ENCODE measurements at regions not wholly inside any gene's neighbourhood (a gene's known extent, or its start where the extent isn't known, plus 50 kb on each side); places are given as distances from the start of the nearest gene placed in this dataset.

- no peak for TF ChIP-seq POLR2A (IDR thresholded peaks at IDR 0.05; ENCODE audit: low read depth, low read length)
- no peak for TF ChIP-seq REST (IDR thresholded peaks at IDR 0.05; ENCODE audit: low read depth, low read length)
- TF ChIP-seq BMI1 (IDR thresholded peaks at IDR 0.05; ENCODE audit: borderline replicate concordance) = no peak
Observed at GRCh38 chr12:126384026-126384564, 1318.9 kb downstream of the AACS start (continued).

GRCh38 chr12:126385785-126386184 lies 1320.5 kb downstream of the AACS start:
- Histone ChIP-seq H3K27ac (ENCODE audit: control insufficient read depth, insufficient read depth) (no peak overlapping the region), H3K27me3 (replicated peaks in 1 of 2; ENCODE audit: control insufficient read depth in 2 of 2, insufficient read depth in 2 of 2, low read length in 1 of 2) (no peaks in the 10 kb centered on the region), H3K79me2 (ENCODE audit: control insufficient read depth, insufficient read depth, low read length) (no peaks in the 10 kb centered on the region), H2AFZ (ENCODE audit: control insufficient read depth, low read depth, low read length) (no peak overlapping the region), H3K36me3 (ENCODE audit: control insufficient read depth in 2 of 2, insufficient read depth in 2 of 2, low read length in 1 of 2) (no peaks in the 10 kb centered on the region), H3K4me3 (no peak overlapping the region), H3K9ac (ENCODE audit: control insufficient read depth, insufficient read depth, low read length) (no peak overlapping the region), H3K4me1 (ENCODE audit: control insufficient read depth, insufficient read depth, low read length) (no peaks in the 10 kb centered on the region), H4K20me1 (ENCODE audit: control insufficient read depth, insufficient read depth) (no peaks in the 10 kb centered on the region), H3K4me2 (ENCODE audit: control insufficient read depth, insufficient read depth) (no peak overlapping the region), H3K9me3 (replicated peaks; ENCODE audit: control insufficient read depth, insufficient read depth, low read length) (no peaks in the 10 kb centered on the region; the same call in 2 of the 3 replicates)
- WGBS (ENCODE audit: insufficient coverage, insufficient replicate concordance, low lambda C conversion rate, missing lambda C conversion rate) = 4% methylated on average over 4 of the region's 4 CpGs
- no peak for DNase-seq (ENCODE audit: low read depth, low spot score)
- FAIRE-seq = no peak
- SMC1A ChIA-PET (ENCODE audit: uncharacterized antibody, unreplicated experiment) = no interaction called here
- RAD21 ChIA-PET (ENCODE audit: unreplicated experiment) = no interaction called here
- POLR2A ChIA-PET = no interaction called here
- CTCF ChIA-PET = no interaction called here
- no peak for ATAC-seq
- in situ Hi-C loops (cut with MboI) = no loop called here
- no TSS peak for BruUV-seq (replicated peaks)
- intact Hi-C loops (cut with micrococcal nuclease; ENCODE audit: unreplicated experiment) = no loop called here
- TF ChIP-seq FOXK2 (IDR thresholded peaks at IDR 0.05) (no peak), GATAD2B (conservative IDR thresholded peaks at IDR 0.05; ENCODE audit: low read depth) (no peak), ESRRA (IDR thresholded peaks at IDR 0.05; ENCODE audit: low read length) (no peak), USF1 (IDR thresholded peaks at IDR 0.05; ENCODE audit: borderline replicate concordance, extremely low read length, insufficient read depth, low read depth, low read length) (no peak), IKZF2 (IDR thresholded peaks at IDR 0.05) (no peak)
- TF ChIP-seq, protein P1, sequence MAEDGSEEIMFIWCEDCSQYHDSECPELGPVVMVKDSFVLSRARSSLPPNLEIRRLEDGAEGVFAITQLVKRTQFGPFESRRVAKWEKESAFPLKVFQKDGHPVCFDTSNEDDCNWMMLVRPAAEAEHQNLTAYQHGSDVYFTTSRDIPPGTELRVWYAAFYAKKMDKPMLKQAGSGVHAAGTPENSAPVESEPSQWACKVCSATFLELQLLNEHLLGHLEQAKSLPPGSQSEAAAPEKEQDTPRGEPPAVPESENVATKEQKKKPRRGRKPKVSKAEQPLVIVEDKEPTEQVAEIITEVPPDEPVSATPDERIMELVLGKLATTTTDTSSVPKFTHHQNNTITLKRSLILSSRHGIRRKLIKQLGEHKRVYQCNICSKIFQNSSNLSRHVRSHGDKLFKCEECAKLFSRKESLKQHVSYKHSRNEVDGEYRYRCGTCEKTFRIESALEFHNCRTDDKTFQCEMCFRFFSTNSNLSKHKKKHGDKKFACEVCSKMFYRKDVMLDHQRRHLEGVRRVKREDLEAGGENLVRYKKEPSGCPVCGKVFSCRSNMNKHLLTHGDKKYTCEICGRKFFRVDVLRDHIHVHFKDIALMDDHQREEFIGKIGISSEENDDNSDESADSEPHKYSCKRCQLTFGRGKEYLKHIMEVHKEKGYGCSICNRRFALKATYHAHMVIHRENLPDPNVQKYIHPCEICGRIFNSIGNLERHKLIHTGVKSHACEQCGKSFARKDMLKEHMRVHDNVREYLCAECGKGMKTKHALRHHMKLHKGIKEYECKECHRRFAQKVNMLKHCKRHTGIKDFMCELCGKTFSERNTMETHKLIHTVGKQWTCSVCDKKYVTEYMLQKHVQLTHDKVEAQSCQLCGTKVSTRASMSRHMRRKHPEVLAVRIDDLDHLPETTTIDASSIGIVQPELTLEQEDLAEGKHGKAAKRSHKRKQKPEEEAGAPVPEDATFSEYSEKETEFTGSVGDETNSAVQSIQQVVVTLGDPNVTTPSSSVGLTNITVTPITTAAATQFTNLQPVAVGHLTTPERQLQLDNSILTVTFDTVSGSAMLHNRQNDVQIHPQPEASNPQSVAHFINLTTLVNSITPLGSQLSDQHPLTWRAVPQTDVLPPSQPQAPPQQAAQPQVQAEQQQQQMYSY (CRISPR knock-in tag; IDR thresholded peaks at IDR 0.05) = no peak
- TF ChIP-seq, protein P2, sequence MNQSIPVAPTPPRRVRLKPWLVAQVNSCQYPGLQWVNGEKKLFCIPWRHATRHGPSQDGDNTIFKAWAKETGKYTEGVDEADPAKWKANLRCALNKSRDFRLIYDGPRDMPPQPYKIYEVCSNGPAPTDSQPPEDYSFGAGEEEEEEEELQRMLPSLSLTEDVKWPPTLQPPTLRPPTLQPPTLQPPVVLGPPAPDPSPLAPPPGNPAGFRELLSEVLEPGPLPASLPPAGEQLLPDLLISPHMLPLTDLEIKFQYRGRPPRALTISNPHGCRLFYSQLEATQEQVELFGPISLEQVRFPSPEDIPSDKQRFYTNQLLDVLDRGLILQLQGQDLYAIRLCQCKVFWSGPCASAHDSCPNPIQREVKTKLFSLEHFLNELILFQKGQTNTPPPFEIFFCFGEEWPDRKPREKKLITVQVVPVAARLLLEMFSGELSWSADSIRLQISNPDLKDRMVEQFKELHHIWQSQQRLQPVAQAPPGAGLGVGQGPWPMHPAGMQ (IDR thresholded peaks at IDR 0.05; ENCODE audit: borderline replicate concordance) = no peak
- TF ChIP-seq, protein P3, sequence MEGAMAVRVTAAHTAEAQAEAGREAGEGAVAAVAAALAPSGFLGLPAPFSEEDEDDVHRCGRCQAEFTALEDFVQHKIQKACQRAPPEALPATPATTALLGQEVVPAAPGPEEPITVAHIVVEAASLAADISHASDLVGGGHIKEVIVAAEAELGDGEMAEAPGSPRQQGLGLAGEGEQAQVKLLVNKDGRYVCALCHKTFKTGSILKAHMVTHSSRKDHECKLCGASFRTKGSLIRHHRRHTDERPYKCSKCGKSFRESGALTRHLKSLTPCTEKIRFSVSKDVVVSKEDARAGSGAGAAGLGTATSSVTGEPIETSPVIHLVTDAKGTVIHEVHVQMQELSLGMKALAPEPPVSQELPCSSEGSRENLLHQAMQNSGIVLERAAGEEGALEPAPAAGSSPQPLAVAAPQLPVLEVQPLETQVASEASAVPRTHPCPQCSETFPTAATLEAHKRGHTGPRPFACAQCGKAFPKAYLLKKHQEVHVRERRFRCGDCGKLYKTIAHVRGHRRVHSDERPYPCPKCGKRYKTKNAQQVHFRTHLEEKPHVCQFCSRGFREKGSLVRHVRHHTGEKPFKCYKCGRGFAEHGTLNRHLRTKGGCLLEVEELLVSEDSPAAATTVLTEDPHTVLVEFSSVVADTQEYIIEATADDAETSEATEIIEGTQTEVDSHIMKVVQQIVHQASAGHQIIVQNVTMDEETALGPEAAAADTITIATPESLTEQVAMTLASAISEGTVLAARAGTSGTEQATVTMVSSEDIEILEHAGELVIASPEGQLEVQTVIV (IDR thresholded peaks at IDR 0.05; ENCODE audit: borderline replicate concordance, partially characterized antibody) = no peak
